Gastrocnemius medialis (tissue), 4 donors: ENCODE measurements at regions not wholly inside any gene's neighbourhood (a gene's known extent, or its start where the extent isn't known, plus 50 kb on each side); places are given as distances from the start of the nearest gene placed in this dataset.

Experiments
- POLR2A ChIP-seq, 2 donors: fragments of 450-650 bp; IDR thresholded peaks; one replicate each; pipeline ENCODE4 v1.6.1; 2017; ENCODE audit warnings: antibody characterized with exemption in 2 of 2, mild to moderate bottlenecking in 2 of 2, moderate library complexity in 2 of 2
- TF ChIP-seq, protein P1 (sequence below), 5 experiments: fragments of 450-650 bp in 3 of 5; fragments of 200-600 bp in 2 of 5; sonication (generic) in 2 of 5; IDR thresholded peaks in 4 of 5; conservative IDR thresholded peaks in 1 of 5; 1 replicate in 4 of 5; 2 replicates in 1 of 5; pipeline ENCODE4 v1.5.1; 2016 to 2019; ENCODE audit warnings: antibody characterized with exemption in 5 of 5, mild to moderate bottlenecking in 3 of 5, moderate library complexity in 3 of 5

DNA sequence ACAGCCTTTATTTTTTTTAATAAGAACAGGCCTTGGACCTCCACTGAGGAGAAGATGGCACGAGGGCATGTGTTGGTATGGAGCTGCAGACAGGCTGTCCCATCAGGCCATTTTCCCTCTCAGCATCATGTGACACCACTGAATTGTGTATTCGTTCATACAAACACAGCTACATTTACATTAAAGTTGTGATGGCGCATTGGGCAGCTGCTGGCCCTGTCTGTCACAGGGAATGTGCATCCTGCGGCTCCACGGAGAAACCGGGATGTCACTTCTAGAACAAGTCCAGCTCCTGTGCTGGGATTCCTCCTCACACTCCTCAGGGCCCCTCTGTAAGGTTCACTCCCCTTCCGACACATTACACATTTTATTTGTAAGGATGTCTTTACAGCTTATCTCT is 147.6 kb upstream of the TNR start:
- TF ChIP-seq, protein P1, sequence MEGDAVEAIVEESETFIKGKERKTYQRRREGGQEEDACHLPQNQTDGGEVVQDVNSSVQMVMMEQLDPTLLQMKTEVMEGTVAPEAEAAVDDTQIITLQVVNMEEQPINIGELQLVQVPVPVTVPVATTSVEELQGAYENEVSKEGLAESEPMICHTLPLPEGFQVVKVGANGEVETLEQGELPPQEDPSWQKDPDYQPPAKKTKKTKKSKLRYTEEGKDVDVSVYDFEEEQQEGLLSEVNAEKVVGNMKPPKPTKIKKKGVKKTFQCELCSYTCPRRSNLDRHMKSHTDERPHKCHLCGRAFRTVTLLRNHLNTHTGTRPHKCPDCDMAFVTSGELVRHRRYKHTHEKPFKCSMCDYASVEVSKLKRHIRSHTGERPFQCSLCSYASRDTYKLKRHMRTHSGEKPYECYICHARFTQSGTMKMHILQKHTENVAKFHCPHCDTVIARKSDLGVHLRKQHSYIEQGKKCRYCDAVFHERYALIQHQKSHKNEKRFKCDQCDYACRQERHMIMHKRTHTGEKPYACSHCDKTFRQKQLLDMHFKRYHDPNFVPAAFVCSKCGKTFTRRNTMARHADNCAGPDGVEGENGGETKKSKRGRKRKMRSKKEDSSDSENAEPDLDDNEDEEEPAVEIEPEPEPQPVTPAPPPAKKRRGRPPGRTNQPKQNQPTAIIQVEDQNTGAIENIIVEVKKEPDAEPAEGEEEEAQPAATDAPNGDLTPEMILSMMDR (IDR thresholded peaks at IDR 0.05 in 4 of 5, conservative IDR thresholded peaks at IDR 0.05 in 1 of 5) = no peak
- no peak for TF ChIP-seq POLR2A (IDR thresholded peaks at IDR 0.05)
